Keratinocyte (primary cell): ENCODE measurements at regions not wholly inside any gene's neighbourhood (a gene's known extent, or its start where the extent isn't known, plus 50 kb on each side); places are given as distances from the start of the nearest gene placed in this dataset.

ENCODE experiments used
- DNase-seq: peaks from one replicate; pipeline ENCODE4 v3.0.0-alpha.2; 2011; ENCODE audit warnings: low read depth, missing footprints, low spot score
- FAIRE-seq: peaks from 2 replicates; lab custom pipeline; 2011; peaks lifted over from hg19 to GRCh38; lab: Jason Lieb, UNC
- H2AFZ ChIP-seq: 2 replicates; pipeline ENCODE4 v1.6.0; 2012; ENCODE audit warnings: low read length, control low read depth, inconsistent platforms; ENCODE audit not compliant: control insufficient read depth
- H3K27ac ChIP-seq: 2 replicates; pipeline ENCODE4 v1.5.1; 2011; ENCODE audit warnings: low read length; ENCODE audit not compliant: control insufficient read depth, insufficient read depth
- H3K27me3 ChIP-seq: 3 replicates; pipeline ENCODE4 v1.6.0; 2011; ENCODE audit warnings: low read length; ENCODE audit not compliant: control insufficient read depth, insufficient read depth; ENCODE audit errors: extremely low read depth
- H3K36me3 ChIP-seq, 2 experiments: 2 replicates in 1 of 2; 3 replicates in 1 of 2; pipeline ENCODE4 v1.5.1; 2011; ENCODE audit warnings: low read length in 2 of 2, mild to moderate bottlenecking in 1 of 2; ENCODE audit not compliant: control insufficient read depth in 2 of 2, insufficient read depth in 2 of 2; ENCODE audit errors: extremely low read depth in 1 of 2
- H3K4me1 ChIP-seq: 3 replicates; pipeline ENCODE4 v1.5.1; 2011; ENCODE audit warnings: low read length; ENCODE audit not compliant: control insufficient read depth, insufficient read depth; ENCODE audit errors: extremely low read depth
- H3K4me2 ChIP-seq: 3 replicates; pipeline ENCODE4 v1.6.0; 2011; ENCODE audit warnings: low read depth, low read length; ENCODE audit not compliant: control insufficient read depth, insufficient read depth; ENCODE audit errors: extremely low read depth
- H3K4me3 ChIP-seq, 3 experiments: fragments of 200-600 bp in 1 of 3; sonication (generic) in 1 of 3; 2 replicates in 2 of 3; 3 replicates in 1 of 3; pipeline ENCODE4 v1.5.1; 2011 to 2016; ENCODE audit warnings: low read length in 3 of 3, mild to moderate bottlenecking in 3 of 3, control low read depth in 2 of 3, inconsistent platforms in 1 of 3, low read depth in 1 of 3, mixed read lengths in 1 of 3, mixed run types in 1 of 3, moderate library complexity in 1 of 3; ENCODE audit not compliant: control insufficient read depth in 2 of 3, insufficient read depth in 2 of 3; ENCODE audit errors: extremely low read depth in 1 of 3
- H3K79me2 ChIP-seq: 2 replicates; pipeline ENCODE4 v1.6.0; 2012; ENCODE audit warnings: low read length; ENCODE audit not compliant: control insufficient read depth, insufficient read depth
- H3K9ac ChIP-seq: 3 replicates; pipeline ENCODE4 v1.6.0; 2011; ENCODE audit warnings: low read length; ENCODE audit not compliant: control insufficient read depth, insufficient read depth; ENCODE audit errors: extremely low read depth
- H3K9me1 ChIP-seq: 3 replicates; pipeline ENCODE4 v1.6.0; 2011; ENCODE audit warnings: low read length; ENCODE audit not compliant: control insufficient read depth, insufficient read depth; ENCODE audit errors: extremely low read depth
- H3K9me3 ChIP-seq: 2 replicates; pipeline ENCODE4 v1.5.1; 2012; ENCODE audit warnings: low read depth, low read length; ENCODE audit not compliant: control insufficient read depth
- H4K20me1 ChIP-seq: 3 replicates; pipeline ENCODE4 v1.6.0; 2011; ENCODE audit warnings: low read length; ENCODE audit not compliant: control insufficient read depth, insufficient read depth; ENCODE audit errors: extremely low read depth
- CTCF ChIP-seq, 3 experiments: IDR thresholded peaks in 1 of 3; conservative IDR thresholded peaks in 1 of 3; optimal IDR thresholded peaks in 1 of 3; 2 replicates in 2 of 3; 3 replicates in 1 of 3; pipeline versions ENCODE3 to v1.5.1; 2011; ENCODE audit warnings: low read length in 3 of 3, mild to moderate bottlenecking in 3 of 3, moderate library complexity in 2 of 3, control low read depth in 1 of 3, inconsistent platforms in 1 of 3; ENCODE audit not compliant: insufficient read depth in 2 of 3; ENCODE audit errors: extremely low read depth in 1 of 3
- EZH2 ChIP-seq: IDR thresholded peaks from one replicate; pipeline ENCODE4 v1.6.1; 2012; ENCODE audit warnings: inconsistent platforms, mild to moderate bottlenecking, low read length, moderate library complexity
- dilution Hi-C: fragments of 300-500 bp; cut with MboI; formaldehyde crosslinking; loops from one replicate; pipeline ENCODE4 v1.7.0; 2020; ENCODE audit warnings: low sequenced_read_pairs; ENCODE audit not compliant: extremely low pct_ligation_motif_present

GRCh38 chr12:127984386-127985055 lies 282.4 kb upstream of the TMEM132C start:
- no peak overlapping the region for H3K27ac ChIP-seq
- no peaks in the 10 kb centered on the region for H3K36me3 ChIP-seq
- no peak for FAIRE-seq
- H3K4me2 ChIP-seq = no peak overlapping the region
- no peak overlapping the region for H3K4me3 ChIP-seq
- no peaks in the 10 kb centered on the region for H3K79me2 ChIP-seq
- no peaks in the 10 kb centered on the region for H4K20me1 ChIP-seq
- DNase-seq = no peak
- H2AFZ ChIP-seq = no peak overlapping the region
- H3K4me1 ChIP-seq = no peaks in the 10 kb centered on the region
- no peaks in the 10 kb centered on the region for H3K9me1 ChIP-seq
- no peaks in the 10 kb centered on the region for H3K9me3 ChIP-seq
- TF ChIP-seq EZH2 (no peak), CTCF (optimal IDR thresholded peaks at IDR 0.05 in 1 of 3, IDR thresholded peaks at IDR 0.05 in 1 of 3, conservative IDR thresholded peaks at IDR 0.05 in 1 of 3; ENCODE audit: extremely low read depth in 1 of 3, insufficient read depth in 2 of 3, low read length in 3 of 3) (no peak)
- no peaks in the 10 kb centered on the region for H3K27me3 ChIP-seq
- no peak overlapping the region for H3K9ac ChIP-seq
- dilution Hi-C loops = no loop called here

- no peak overlapping the region for H3K4me2 ChIP-seq
Observed at GRCh38 chr12:127987199-127987901, 279.6 kb upstream of the TMEM132C start.

More at GRCh38 chr12:127987199-127987901, 279.6 kb upstream of the TMEM132C start:
- no peaks in the 10 kb centered on the region for H3K79me2 ChIP-seq
- H2AFZ ChIP-seq = no peak overlapping the region
- H3K27me3 ChIP-seq = no peaks in the 10 kb centered on the region
- H3K4me3 ChIP-seq = no peak overlapping the region
- DNase-seq (no peak), FAIRE-seq (no peak)
- no peaks in the 10 kb centered on the region for H3K9me1 ChIP-seq
- TF ChIP-seq CTCF (optimal IDR thresholded peaks at IDR 0.05 in 1 of 3, IDR thresholded peaks at IDR 0.05 in 1 of 3, conservative IDR thresholded peaks at IDR 0.05 in 1 of 3; ENCODE audit: extremely low read depth in 1 of 3, insufficient read depth in 2 of 3, low read length in 3 of 3) (no peak), EZH2 (no peak)
- H3K4me1 ChIP-seq = no peaks in the 10 kb centered on the region
- H3K9me3 ChIP-seq = peaks cover 2% of the 10 kb centered on the region
- no peaks in the 10 kb centered on the region for H4K20me1 ChIP-seq
- no peaks in the 10 kb centered on the region for H3K36me3 ChIP-seq
- no peak overlapping the region for H3K9ac ChIP-seq
- dilution Hi-C loops = no loop called here
- H3K27ac ChIP-seq = no peak overlapping the region
